NCI-H69 (cell line): ENCODE measurements at regions not wholly inside any gene's neighbourhood (a gene's known extent, or its start where the extent isn't known, plus 50 kb on each side); places are given as distances from the start of the nearest gene placed in this dataset.

Source experiments
- DNase-seq: peaks from one replicate; lab custom pipeline; 2025; lab: John Stamatoyannopoulos, UW

- no peak for DNase-seq
Measured at GRCh38 chr13:109510013-109510412, 276.4 kb downstream of the IRS2 start.

DNA sequence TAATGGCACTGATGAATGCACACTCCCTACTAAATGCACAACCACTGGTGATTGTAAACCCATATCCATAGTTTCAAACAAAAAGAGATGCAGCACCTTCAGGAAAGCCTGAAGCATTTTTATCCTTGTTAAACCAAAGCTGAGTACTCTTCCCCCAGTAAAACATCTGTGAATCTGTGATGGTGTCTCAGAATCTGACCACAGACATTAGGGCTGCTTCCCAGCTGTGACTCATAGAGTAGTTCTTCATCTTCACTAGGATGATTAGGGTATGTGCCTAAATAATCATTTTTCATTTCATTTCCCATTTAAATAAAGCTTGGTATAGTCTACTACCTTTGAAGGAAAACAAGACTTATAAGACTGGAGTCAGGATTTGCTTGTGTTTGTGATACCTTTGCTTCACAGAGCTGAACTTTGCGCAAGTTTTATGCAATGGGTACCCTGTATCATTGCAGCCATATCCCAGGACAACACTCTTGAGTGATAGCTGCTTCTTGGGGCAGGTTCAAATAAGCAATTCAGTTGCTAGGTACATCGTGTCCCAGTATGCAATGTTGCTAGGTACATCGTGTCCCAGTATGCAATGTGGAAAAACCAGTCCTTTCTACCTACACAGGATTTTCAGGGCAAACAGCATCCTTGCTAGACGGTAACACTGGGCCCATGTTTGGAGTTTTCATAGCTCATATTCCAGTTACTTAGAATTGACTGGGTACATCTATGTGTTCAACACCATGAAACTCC is 277.1 kb downstream of the IRS2 start:
- no peak for DNase-seq

DNA sequence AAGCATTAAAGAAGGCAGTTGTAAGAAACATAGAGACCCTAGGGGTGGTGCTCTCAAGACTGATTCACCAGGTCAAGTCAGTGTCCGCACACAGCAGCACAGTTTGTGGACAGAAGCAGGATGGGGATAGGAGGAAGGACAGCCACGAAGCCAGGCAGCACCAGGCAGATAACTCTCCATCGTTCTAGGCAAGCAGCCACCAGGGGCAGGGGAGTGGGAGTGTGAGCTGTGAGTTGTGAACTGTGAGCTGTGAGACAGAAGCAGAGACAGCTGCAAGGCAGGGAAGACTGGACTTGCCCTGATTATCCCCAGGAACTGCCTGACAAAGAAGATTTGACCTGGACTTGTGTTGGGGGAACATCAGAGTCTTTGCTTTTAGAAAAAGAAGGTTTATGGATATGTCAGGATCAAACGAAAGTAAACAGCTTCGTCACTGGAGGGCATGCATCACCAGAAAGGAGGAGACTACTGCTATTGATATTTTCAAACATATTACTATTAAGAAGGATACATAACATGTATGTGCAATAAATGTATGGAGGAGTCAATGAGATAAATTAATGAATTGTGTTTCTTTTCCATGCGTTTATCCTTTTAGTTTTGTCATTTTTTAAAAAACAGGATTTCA is 286.1 kb downstream of the IRS2 start:
- no peak for DNase-seq

DNA sequence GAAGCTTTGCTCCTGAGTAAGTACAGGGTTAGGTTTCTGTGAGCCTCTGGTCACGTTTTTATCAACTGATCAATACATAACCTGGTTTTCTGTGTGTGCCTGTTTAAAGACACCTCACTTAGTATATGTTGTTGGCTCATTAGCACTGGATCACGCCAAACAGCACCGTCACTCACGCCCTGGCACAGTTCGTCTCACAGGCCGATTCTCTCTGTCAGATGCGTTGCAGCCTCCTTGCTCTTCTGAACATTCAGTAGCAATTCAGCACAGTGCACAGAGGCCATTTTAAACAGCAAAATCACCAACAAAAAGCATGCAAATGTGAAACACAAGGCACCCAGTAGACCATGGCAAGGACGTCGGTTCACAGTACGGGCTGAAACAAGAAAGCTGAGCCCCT is 288.5 kb downstream of the IRS2 start:
- no peak for DNase-seq

- no peak for DNase-seq
Measured at GRCh38 chr13:109496216-109496615, 290.2 kb downstream of the IRS2 start.

DNA sequence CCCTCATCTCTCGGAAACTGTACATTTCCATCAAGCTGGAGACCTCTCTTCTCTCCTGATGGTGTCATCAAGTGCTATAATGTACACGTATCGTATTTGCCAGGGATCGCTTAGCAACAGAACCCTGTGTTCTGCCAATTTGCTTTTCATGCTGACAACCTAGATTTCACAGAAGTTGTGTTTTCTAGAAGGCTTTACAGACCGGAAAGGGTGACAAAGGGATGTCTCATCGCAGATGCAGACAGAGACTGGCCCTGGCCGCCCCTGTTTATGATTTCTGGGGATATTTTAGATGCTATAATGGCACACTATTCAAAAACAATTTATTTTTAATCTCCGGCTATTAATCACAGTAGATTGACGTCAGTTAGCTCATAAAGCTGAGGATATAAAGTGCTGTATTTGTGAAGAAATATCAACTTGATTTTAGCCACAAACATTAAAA is 291.4 kb downstream of the IRS2 start:
- no peak for DNase-seq

GRCh38 chr13:109485136-109485794 is 301.1 kb downstream of the IRS2 start:
- DNase-seq: no peak

DNA sequence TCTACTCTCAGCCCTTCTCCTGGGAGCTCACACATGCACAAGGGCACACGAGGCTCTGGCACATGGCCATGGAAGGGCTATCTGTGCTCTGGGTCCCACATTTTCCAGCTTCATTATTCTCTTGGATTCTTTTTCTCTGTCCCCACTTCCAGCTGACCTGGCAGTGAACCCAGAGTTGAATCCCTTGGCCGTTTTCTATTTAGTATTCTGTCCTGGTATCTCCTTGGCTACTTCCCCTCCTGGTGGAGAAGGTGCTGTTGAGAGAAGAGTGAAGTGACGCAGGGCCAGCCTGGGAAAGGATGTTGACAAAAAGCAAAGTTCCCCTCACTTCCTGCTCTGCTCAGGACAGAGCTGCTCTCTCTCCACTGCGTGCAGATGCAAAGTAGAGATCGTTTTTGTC is 303.1 kb downstream of the IRS2 start:
- DNase-seq: no peak

DNA sequence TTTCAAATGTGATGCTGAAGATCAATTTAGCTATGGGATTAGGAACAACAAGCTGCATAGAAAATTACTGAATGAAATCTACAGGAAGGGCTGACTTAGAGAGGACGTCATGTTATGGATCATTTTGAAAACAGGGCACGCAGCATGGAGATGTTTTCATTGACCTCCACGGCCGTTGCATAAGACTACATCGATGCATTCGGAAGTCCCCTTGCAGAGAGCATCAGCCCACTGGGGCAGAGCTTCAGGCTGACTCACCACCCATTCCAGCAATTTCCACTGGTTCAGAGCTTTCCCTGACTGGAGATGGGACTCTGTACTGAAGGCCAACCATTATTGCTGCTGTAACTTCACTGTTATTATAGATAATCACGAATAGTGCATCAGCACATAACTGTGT is 305.3 kb downstream of the IRS2 start:
- no peak for DNase-seq

GRCh38 chr13:109480011-109480955 is 306.1 kb downstream of the IRS2 start:
- no peak for DNase-seq

GRCh38 chr13:109479534-109479933 is 306.8 kb downstream of the IRS2 start:
- no peak for DNase-seq

DNA sequence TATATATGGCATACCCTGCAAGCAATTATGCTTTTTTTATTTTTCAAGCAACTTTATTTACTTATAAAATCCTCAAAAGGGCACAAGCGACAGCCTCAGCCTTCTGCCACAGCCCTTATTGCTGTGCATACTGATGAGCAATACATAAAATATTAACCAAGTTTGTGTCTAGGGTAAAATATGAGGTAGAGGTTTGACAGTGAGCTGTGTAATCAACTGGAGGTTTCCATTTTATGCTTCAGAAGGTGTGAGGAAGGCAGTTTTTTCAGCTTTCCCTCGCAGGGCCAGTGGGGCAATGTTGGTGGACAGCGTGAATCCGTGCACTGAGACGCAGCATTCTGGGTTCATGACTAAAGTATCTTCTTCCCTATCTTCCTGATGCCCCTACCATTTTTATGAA is 310.4 kb downstream of the IRS2 start:
- no peak for DNase-seq

GRCh38 chr13:109468123-109468522 is 318.3 kb downstream of the IRS2 start:
- no peak for DNase-seq

DNA sequence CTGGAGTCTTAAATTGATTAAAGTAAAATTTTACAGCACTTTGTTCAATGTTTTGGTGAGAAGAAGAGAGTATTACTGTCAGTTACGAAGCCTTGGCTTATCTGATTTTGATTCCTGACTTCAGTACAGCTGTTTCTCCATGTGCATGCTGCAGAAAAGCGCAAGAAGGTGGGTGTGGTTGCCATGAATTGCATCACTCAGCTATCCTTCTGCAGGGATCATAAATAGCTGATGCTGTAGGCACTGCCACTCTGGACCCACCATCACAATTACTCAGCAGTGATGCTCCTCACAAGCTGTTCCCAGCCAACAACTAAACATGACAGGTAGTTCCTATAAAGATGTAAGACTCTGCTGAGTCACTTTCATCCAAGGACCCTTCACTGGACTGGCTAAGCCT is 321.2 kb downstream of the IRS2 start:
- DNase-seq: no peak

- DNase-seq: no peak
Measured at GRCh38 chr13:109454167-109454917, 332.0 kb downstream of the IRS2 start.

- no peak for DNase-seq
Measured at GRCh38 chr13:109451726-109452125, 334.7 kb downstream of the IRS2 start.

GRCh38 chr13:109448629-109449028 is 337.8 kb downstream of the IRS2 start:
- DNase-seq: no peak

DNA sequence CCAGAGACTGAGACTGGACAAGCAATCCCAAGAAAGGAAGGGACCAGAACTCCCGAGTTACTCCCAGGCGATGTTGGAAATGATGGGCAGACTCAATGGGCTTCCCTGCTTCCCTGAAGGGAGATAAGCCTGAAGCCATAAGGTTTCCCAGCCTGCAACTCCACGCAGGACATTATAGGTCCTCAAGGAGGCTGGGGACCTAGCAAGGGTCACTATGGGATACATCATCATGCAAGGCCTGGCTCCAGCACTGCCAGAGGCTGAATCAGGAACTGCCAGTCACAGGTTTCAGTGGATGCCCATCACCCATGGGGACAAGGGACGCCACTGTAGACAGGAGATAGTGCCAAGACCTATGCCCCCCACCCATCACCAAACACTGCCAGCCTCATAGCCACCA is 338.7 kb downstream of the IRS2 start:
- DNase-seq: no peak

DNA sequence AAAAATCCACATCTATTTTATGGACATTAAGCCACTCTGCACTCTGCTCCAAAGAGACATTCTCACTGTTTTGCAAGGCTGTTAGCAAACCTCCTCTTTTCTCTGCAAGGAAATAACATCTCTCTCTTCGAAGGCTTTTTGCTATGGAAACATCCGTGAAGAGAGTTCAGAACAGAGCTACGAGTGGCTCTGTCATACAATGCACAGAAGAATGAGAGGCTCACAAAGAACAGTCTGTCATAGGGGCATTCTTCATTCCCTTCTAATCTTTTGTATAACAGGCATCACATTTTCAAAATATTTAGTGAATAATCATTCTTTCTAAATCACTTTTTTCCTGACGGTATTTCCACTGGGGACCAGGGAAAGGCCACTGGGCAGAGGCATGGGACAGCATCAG is 346.1 kb downstream of the IRS2 start:
- no peak for DNase-seq

GRCh38 chr13:109439813-109440212 is 346.6 kb downstream of the IRS2 start:
- no peak for DNase-seq

- DNase-seq: no peak
Measured at GRCh38 chr13:109436841-109437240, 349.5 kb downstream of the IRS2 start.
